ENCODE measurements at regions not wholly inside any gene's neighbourhood (a gene's known extent, or its start where the extent isn't known, plus 50 kb on each side); places are given as distances from the start of the nearest gene placed in this dataset.

DNA sequence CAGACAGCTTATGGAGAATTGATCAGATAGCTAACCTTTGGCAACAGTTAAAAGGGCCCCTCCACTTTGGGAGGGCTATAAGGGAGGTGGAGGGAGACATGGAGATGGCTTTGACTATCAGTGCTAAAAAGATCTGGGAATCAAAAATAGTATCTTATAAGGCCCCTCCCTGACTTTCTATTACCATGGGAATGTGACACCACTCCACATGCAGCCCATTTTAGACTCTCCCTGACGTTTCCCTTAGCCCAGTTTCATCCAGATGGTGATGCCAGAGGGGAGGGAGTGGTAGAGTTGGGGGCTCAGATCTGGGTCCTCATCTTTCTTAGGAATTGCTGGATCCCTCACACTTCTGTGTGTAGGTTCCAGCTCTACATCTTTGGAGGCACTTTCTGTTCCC is 200.0 kb upstream of the DTNBP1 start:
- no peaks in the 10 kb centered on the region for H3K4me1 ChIP-seq
- intact Hi-C loops (cut with DNase I; ENCODE audit: low total_unique reads): no loop called here
- TF ChIP-seq, protein P1, sequence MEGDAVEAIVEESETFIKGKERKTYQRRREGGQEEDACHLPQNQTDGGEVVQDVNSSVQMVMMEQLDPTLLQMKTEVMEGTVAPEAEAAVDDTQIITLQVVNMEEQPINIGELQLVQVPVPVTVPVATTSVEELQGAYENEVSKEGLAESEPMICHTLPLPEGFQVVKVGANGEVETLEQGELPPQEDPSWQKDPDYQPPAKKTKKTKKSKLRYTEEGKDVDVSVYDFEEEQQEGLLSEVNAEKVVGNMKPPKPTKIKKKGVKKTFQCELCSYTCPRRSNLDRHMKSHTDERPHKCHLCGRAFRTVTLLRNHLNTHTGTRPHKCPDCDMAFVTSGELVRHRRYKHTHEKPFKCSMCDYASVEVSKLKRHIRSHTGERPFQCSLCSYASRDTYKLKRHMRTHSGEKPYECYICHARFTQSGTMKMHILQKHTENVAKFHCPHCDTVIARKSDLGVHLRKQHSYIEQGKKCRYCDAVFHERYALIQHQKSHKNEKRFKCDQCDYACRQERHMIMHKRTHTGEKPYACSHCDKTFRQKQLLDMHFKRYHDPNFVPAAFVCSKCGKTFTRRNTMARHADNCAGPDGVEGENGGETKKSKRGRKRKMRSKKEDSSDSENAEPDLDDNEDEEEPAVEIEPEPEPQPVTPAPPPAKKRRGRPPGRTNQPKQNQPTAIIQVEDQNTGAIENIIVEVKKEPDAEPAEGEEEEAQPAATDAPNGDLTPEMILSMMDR (IDR thresholded peaks at IDR 0.05): no peak
- TF ChIP-seq POLR2A (IDR thresholded peaks at IDR 0.05) (no peak), POLR2AphosphoS5 (IDR thresholded peaks at IDR 0.05) (no peak)
- H3K27me3 ChIP-seq: no peaks in the 10 kb centered on the region
- no peak for DNase-seq (ENCODE audit: low spot score in 2 of 2)
- H3K27ac ChIP-seq: no peak overlapping the region
- H3K36me3 ChIP-seq: no peaks in the 10 kb centered on the region
- no peak overlapping the region for H3K4me3 ChIP-seq
- no peaks in the 10 kb centered on the region for H3K9me3 ChIP-seq

DNA sequence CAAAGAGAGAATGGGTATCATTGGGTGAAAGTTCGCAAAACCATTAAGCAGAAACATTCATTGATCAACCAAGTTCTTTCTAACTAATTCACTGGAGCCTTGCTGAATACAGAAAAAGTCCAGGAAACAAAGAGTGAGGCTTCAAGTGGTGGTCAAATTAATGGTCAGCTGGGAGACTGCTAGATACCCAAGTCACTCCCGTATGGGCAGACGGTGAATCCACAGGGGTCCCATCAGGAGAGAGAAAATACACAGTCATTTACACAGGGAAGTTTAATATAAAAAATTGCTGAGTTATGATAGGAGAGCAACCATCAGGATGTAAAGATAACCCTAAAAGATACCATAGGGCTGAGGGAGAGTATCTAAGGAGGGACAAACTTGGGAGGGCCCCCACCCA is 198.7 kb upstream of the DTNBP1 start:
- intact Hi-C loops (cut with DNase I; ENCODE audit: low total_unique reads): no loop called here

DNA sequence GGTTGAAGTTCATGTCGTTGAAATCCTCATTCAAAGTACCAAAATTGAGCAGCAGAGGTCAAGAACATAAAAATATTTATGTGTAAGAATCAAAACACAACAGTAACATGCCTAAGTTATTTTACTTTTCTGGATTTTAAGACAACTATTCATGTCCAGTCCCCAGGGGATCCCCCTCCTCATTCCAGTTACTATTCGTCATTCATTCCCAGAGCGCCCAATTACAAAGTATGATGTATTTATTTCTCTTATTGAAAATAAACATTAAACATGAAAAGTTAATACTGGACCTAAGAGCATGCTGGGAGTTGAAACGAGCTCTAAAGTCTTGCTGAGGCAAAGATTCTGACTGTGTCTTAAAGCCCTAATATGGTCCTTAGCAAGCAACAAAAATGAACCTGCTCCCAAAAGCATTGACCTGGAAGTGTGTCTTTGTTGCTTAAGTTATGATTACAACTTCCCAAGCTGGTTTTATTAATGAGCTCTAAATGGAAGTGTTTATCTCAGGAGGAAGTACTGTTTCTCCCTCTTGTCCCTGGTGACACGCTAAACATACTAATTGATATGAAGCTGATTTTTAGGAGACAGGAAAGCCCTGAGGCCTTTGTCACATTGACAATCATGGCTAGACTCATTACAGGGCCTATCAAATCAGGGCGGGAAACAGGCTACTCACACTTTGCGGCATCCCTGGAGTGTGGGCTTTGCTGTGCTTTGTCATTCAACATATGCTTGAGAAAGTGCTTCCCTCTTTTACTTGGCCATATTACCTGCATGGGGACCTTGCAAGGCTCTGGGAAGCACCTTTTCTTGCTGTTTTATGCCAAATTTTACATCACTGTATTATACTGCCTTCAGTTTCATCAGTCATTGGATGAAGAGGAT is 192.2 kb upstream of the DTNBP1 start:
- Histone ChIP-seq H3K36me3 (no peaks in the 10 kb centered on the region), H3K27ac (no peak overlapping the region), H3K27me3 (no peaks in the 10 kb centered on the region), H3K4me3 (no peak overlapping the region), H3K9me3 (no peaks in the 10 kb centered on the region), H3K4me1 (no peaks in the 10 kb centered on the region)
- TF ChIP-seq, protein P1 (IDR thresholded peaks at IDR 0.05): no peak
- TF ChIP-seq POLR2A (IDR thresholded peaks at IDR 0.05): no peak
- TF ChIP-seq POLR2AphosphoS5 (IDR thresholded peaks at IDR 0.05): no peak
- intact Hi-C loops (cut with DNase I; ENCODE audit: low total_unique reads): no loop called here
- no peak for DNase-seq (ENCODE audit: low spot score in 2 of 2)

More for the DNA sequence above, 198.7 kb upstream of the DTNBP1 start:
- no peak for DNase-seq (ENCODE audit: low spot score in 2 of 2)
- no peaks in the 10 kb centered on the region for H3K4me1 ChIP-seq
- H3K27me3 ChIP-seq: no peaks in the 10 kb centered on the region
- H3K9me3 ChIP-seq: no peaks in the 10 kb centered on the region
- no peak overlapping the region for H3K4me3 ChIP-seq
- TF ChIP-seq POLR2AphosphoS5 (IDR thresholded peaks at IDR 0.05) (no peak), POLR2A (IDR thresholded peaks at IDR 0.05) (no peak)
- TF ChIP-seq, protein P1 (IDR thresholded peaks at IDR 0.05): no peak
- H3K36me3 ChIP-seq: no peaks in the 10 kb centered on the region
- no peak overlapping the region for H3K27ac ChIP-seq

DNA sequence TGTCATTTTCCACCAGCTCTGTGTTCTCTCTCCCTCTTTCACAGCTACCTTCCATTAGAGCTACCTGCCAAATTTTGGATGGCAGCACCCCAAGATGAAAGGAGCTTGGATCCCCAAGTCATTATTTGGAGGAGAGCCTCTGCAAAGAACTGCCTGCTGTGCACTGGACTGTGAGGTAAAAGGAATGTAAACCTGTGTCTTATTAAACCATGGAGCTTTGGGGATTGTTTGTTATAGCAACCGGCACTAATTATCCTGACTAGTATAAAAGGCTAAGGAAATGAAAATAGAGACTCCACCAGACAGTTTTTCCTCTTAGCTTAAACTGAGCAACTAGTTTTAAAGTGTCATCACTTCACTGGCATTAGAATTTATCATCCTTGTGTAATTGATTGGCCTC is 191.6 kb upstream of the DTNBP1 start:
- intact Hi-C loops (cut with DNase I; ENCODE audit: low total_unique reads): no loop called here
- H3K36me3 ChIP-seq: no peaks in the 10 kb centered on the region
- no peak for DNase-seq (ENCODE audit: low spot score in 2 of 2)
- H3K4me3 ChIP-seq: no peak overlapping the region
- no peak overlapping the region for H3K27ac ChIP-seq
- TF ChIP-seq POLR2A (IDR thresholded peaks at IDR 0.05) (no peak), POLR2AphosphoS5 (IDR thresholded peaks at IDR 0.05) (no peak)
- TF ChIP-seq, protein P1 (IDR thresholded peaks at IDR 0.05): no peak
- no peaks in the 10 kb centered on the region for H3K4me1 ChIP-seq
- no peaks in the 10 kb centered on the region for H3K27me3 ChIP-seq
- no peaks in the 10 kb centered on the region for H3K9me3 ChIP-seq

DNA sequence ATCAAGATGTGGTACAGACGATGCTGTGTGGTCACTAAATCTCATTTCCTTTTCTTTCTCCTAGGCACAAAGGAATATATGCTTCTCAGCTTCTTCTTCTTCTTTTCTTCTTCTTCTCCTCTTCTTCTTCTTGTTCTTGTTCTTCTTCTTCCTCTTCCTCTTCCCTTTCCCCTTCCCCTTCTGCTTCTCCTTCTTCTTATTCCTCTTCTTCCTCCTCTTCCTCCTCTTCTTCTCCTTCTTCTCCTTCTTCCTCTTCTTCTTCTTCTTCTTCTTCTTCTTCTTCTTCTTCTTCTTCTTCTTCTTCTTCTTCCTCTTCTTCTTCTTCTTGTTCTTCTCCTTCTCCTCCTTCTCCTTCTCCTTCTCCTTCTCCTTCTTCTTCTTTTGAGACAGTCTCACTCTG is 190.4 kb upstream of the DTNBP1 start:
- Histone ChIP-seq H3K27me3 (no peaks in the 10 kb centered on the region), H3K4me1 (no peaks in the 10 kb centered on the region), H3K4me3 (no peak overlapping the region), H3K27ac (no peak overlapping the region), H3K36me3 (no peaks in the 10 kb centered on the region), H3K9me3 (no peaks in the 10 kb centered on the region)
- no peak for DNase-seq (ENCODE audit: low spot score in 2 of 2)
- intact Hi-C loops (cut with DNase I; ENCODE audit: low total_unique reads): no loop called here
- TF ChIP-seq POLR2A (IDR thresholded peaks at IDR 0.05): no peak

All from breast epithelium (tissue), 4 donors.